ENCODE measurements at regions not wholly inside any gene's neighbourhood (a gene's known extent, or its start where the extent isn't known, plus 50 kb on each side); places are given as distances from the start of the nearest gene placed in this dataset.

DNA sequence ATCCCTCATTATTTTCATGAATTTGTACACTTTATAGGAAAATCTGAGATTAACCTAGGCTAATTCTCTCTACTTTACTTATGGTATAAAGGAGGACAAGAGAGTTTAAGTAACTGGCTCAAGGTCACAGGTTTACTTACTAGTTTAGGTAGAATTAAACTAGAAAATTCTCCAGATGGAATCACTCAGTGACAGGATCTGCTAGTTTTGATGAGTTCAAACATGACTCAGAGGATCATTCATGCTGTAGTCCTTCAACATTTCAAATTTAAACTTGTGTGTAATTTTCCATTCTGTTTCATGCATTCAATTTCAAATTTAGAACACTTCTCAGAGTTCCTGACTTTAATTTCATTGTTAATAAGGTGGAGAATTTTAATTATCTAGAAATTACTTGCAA is 485.7 kb upstream of the TUSC1 start:
- DNase-seq (ENCODE audit: low spot score): no peak
- Mint-ChIP-seq H3K4me3 (ENCODE audit: unreplicated experiment) (no peak overlapping the region), H3K27ac (ENCODE audit: unreplicated experiment) (no peak overlapping the region), H3K36me3 (ENCODE audit: low read depth) (no peaks in the 10 kb centered on the region), H3K4me1 (ENCODE audit: low read depth) (peaks cover 9% of the 10 kb centered on the region), H3K9me3 (ENCODE audit: low read depth) (peaks cover 3% of the 10 kb centered on the region), H3K27me3 (ENCODE audit: low read depth) (no peaks in the 10 kb centered on the region)
- TF ChIP-seq, protein P1, sequence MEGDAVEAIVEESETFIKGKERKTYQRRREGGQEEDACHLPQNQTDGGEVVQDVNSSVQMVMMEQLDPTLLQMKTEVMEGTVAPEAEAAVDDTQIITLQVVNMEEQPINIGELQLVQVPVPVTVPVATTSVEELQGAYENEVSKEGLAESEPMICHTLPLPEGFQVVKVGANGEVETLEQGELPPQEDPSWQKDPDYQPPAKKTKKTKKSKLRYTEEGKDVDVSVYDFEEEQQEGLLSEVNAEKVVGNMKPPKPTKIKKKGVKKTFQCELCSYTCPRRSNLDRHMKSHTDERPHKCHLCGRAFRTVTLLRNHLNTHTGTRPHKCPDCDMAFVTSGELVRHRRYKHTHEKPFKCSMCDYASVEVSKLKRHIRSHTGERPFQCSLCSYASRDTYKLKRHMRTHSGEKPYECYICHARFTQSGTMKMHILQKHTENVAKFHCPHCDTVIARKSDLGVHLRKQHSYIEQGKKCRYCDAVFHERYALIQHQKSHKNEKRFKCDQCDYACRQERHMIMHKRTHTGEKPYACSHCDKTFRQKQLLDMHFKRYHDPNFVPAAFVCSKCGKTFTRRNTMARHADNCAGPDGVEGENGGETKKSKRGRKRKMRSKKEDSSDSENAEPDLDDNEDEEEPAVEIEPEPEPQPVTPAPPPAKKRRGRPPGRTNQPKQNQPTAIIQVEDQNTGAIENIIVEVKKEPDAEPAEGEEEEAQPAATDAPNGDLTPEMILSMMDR (IDR thresholded peaks at IDR 0.05): no peak

DNA sequence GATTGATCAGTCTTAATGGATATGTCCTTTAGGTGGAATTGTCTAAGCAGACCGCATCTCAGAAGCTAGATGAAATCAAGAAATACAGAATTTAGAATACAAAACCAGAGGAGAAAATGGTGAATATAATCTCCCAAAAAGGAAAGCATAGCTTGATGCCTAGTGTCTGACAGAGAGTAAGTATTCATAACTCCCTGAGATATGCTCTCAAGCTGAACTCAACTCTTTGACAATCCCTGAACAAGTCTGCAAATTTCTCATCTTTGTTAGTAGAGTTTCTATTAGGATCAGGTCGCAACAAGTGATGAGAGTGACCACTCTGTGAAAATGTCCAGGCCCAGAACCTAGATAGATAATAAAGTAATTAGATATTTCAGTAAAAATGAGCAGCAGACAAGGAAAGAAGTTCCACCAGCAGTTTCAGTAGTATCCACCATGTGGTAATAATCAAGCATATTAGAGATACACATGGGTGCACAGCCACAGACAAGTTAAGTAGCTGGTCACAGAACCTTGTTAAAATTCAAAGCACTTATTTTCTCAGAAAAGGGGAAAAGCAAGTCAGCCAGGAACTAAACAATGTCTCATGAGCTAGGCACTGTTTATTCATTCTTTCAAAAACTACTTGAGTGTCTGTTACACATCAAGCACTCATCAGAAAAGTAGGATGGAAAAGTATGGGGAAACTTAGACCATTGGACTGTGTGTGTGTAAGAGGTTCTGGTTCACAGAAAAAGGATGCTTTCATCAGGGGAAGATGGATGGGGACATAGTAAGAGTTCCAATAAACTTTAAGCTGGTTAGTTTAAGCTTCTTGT is 481.5 kb upstream of the TUSC1 start:
- DNase-seq (ENCODE audit: low spot score): no peak

DNA sequence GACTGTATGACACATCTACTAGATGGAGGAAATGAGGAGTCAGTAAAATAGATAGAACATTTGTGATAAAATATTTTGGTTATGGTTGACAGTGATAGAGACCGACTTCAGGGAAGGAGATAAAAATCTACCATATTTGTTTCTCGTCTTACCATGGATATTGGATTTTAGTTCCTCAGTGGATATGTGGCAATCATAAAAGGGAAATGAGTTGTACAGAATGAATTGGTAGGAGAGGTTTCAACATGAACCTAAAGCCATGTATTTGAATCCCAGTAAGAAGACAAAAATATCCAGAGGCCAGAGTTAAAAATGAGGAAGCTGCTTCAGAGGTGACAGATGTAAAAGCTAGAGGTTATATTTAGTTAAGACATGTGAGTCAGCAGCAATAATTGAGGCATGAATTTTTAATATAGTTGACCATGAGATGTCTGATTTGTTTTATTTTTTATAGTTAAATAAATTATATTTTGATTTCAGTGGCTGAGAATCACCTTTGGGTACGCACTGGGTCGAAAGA is 480.4 kb upstream of the TUSC1 start:
- Mint-ChIP-seq H3K36me3 (ENCODE audit: low read depth) (no peaks in the 10 kb centered on the region), H3K4me3 (ENCODE audit: unreplicated experiment) (no peak overlapping the region), H3K27ac (ENCODE audit: unreplicated experiment) (no peak overlapping the region), H3K9me3 (ENCODE audit: low read depth) (no peaks in the 10 kb centered on the region), H3K4me1 (ENCODE audit: low read depth) (peaks cover 8% of the 10 kb centered on the region), H3K27me3 (ENCODE audit: low read depth) (no peaks in the 10 kb centered on the region)
- TF ChIP-seq, protein P1 (IDR thresholded peaks at IDR 0.05): no peak
- DNase-seq (ENCODE audit: low spot score): no peak

More for the DNA sequence above, 481.5 kb upstream of the TUSC1 start:
- Mint-ChIP-seq H3K4me3 (ENCODE audit: unreplicated experiment) (no peak overlapping the region), H3K9me3 (ENCODE audit: low read depth) (no peaks in the 10 kb centered on the region), H3K27me3 (ENCODE audit: low read depth) (no peaks in the 10 kb centered on the region), H3K36me3 (ENCODE audit: low read depth) (no peaks in the 10 kb centered on the region), H3K4me1 (ENCODE audit: low read depth) (peaks cover 17% of the 10 kb centered on the region), H3K27ac (ENCODE audit: unreplicated experiment) (no peak overlapping the region)
- TF ChIP-seq, protein P1 (IDR thresholded peaks at IDR 0.05): no peak

DNA sequence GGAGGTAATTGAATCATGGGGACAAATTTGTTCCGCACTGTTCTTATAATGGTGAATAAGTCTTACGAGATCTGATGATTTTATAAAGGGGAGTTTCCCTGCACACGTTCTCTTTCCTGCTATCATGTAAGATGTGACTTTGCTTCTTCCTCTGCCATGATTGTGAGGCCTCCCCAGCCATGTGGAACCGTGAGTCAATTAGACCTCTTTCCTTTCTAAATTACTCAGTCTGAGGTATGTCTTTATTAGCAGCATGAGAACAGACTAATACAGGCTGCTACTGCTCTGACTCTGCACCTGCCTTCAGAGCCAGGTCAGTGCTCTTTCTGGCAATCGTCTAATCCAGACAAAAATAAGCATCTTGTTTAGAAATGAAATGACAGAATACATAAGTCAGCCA is 479.2 kb upstream of the TUSC1 start:
- peaks cover 3% of the 10 kb centered on the region for H3K27me3 Mint-ChIP-seq (ENCODE audit: low read depth)

DNA sequence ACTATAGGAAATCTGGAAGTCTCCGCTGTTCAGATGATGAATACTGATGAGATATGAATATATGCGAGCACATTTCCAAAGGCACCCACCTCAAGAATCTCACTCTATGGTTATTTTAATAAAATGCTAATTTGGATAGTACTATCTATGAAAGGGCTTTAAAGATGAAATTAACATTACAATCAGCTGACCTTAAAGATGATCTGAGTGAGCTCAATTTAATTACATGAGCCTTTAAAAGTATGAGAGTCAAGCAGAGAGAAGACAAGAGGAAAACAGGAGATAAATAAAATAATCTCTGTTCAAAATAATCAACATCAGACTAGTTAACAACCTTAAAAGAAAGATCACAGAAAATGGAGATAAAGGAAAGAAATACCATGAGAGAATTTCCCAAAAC is 474.1 kb upstream of the TUSC1 start:
- Mint-ChIP-seq H3K27ac (ENCODE audit: unreplicated experiment) (no peak overlapping the region), H3K27me3 (ENCODE audit: low read depth) (peaks cover 3% of the 10 kb centered on the region), H3K9me3 (ENCODE audit: low read depth) (no peaks in the 10 kb centered on the region), H3K36me3 (ENCODE audit: low read depth) (no peaks in the 10 kb centered on the region), H3K4me1 (ENCODE audit: low read depth) (peaks cover 6% of the 10 kb centered on the region), H3K4me3 (ENCODE audit: unreplicated experiment) (no peak overlapping the region)
- no peak for DNase-seq (ENCODE audit: low spot score)
- TF ChIP-seq, protein P1 (IDR thresholded peaks at IDR 0.05): no peak

More for the DNA sequence above, 479.2 kb upstream of the TUSC1 start:
- TF ChIP-seq, protein P1 (IDR thresholded peaks at IDR 0.05): no peak
- peaks cover 8% of the 10 kb centered on the region for H3K4me1 Mint-ChIP-seq (ENCODE audit: low read depth)
- no peaks in the 10 kb centered on the region for H3K9me3 Mint-ChIP-seq (ENCODE audit: low read depth)
- no peak overlapping the region for H3K27ac Mint-ChIP-seq (ENCODE audit: unreplicated experiment)
- no peaks in the 10 kb centered on the region for H3K36me3 Mint-ChIP-seq (ENCODE audit: low read depth)
- no peak overlapping the region for H3K4me3 Mint-ChIP-seq (ENCODE audit: unreplicated experiment)
- no peak for DNase-seq (ENCODE audit: low spot score)
